Endothelial cell of umbilical vein (primary cell): ENCODE measurements at regions not wholly inside any gene's neighbourhood (a gene's known extent, or its start where the extent isn't known, plus 50 kb on each side); places are given as distances from the start of the nearest gene placed in this dataset.

ENCODE experiments used
- BruUV-seq: library from RNA; stranded (reverse); fragments of 400-500 nt; replicated peaks from 2 replicates; lab custom pipeline; 2021; lab: Mats Ljungman, UMichigan
- CTCF ChIA-PET: fragments of 300-600, 350-600 bp; sonication (Branson Sonifier 250); formaldehyde crosslinking; loops from one replicate; lab custom pipeline; 2021; ENCODE audit warnings: antibody characterized with exemption, inconsistent platforms; lab: Charles Lee
- POLR2A ChIA-PET: fragments of 300-600, 350-600 bp; sonication (Branson Sonifier 250); formaldehyde crosslinking; loops from one replicate; lab custom pipeline; 2021; ENCODE audit warnings: antibody characterized with exemption, inconsistent platforms; lab: Charles Lee
- DNase-seq: peaks from one replicate; pipeline ENCODE4 v3.0.0-alpha.2; 2011; ENCODE audit warnings: low read depth, low spot score
- FAIRE-seq: peaks from 2 replicates; lab custom pipeline; 2011; peaks lifted over from hg19 to GRCh38; lab: Jason Lieb, UNC
- H2AFZ ChIP-seq: 2 replicates; pipeline ENCODE4 v1.6.0; 2012; ENCODE audit warnings: low read depth, low read length, control low read depth, inconsistent platforms
- H3K27ac ChIP-seq: 2 replicates; pipeline ENCODE4 v1.5.1; 2011; ENCODE audit warnings: low read depth, mild to moderate bottlenecking, control low read depth, low read length, moderate library complexity; ENCODE audit not compliant: insufficient read depth
- H3K27me3 ChIP-seq, 2 experiments: 2 replicates each; pipeline versions ENCODE4 v1.6.0 to v1.6.1; 2011; ENCODE audit warnings: low read length in 2 of 2, mixed read lengths in 1 of 2; ENCODE audit not compliant: control insufficient read depth in 2 of 2, insufficient read depth in 2 of 2
- H3K36me3 ChIP-seq, 2 experiments: 2 replicates in 1 of 2; 3 replicates in 1 of 2; pipeline ENCODE4 v1.5.1; 2011; ENCODE audit warnings: low read length in 2 of 2, mild to moderate bottlenecking in 1 of 2, moderate library complexity in 1 of 2; ENCODE audit not compliant: control insufficient read depth in 2 of 2, insufficient read depth in 2 of 2; ENCODE audit errors: extremely low read depth in 1 of 2
- H3K4me1 ChIP-seq: 3 replicates; pipeline ENCODE4 v1.5.1; 2011; ENCODE audit warnings: mild to moderate bottlenecking, low read length; ENCODE audit not compliant: control insufficient read depth, insufficient read depth; ENCODE audit errors: extremely low read depth
- H3K4me2 ChIP-seq: 2 replicates; pipeline ENCODE4 v1.6.1; 2011; ENCODE audit warnings: low read length, control low read depth, mixed read lengths; ENCODE audit not compliant: insufficient read depth
- H3K4me3 ChIP-seq, 3 experiments: fragments of 200-600 bp in 1 of 3; sonication (generic), shearing (Covaris generic) in 1 of 3; replicated peaks in 1 of 3; 2 replicates each; pipeline ENCODE4 v1.5.1; 2011 to 2016; ENCODE audit warnings: control low read depth in 3 of 3, low read length in 3 of 3, mild to moderate bottlenecking in 2 of 3, inconsistent platforms in 1 of 3, low read depth in 1 of 3, moderate library complexity in 1 of 3; ENCODE audit not compliant: insufficient read depth in 1 of 3
- H3K79me2 ChIP-seq: 2 replicates; pipeline ENCODE4 v1.6.0; 2012; ENCODE audit warnings: low read length, inconsistent platforms; ENCODE audit not compliant: control insufficient read depth, insufficient read depth
- H3K9ac ChIP-seq: replicated peaks from 2 replicates; pipeline ENCODE3; 2011; ENCODE audit warnings: low read length, control low read depth; ENCODE audit not compliant: insufficient read depth; ENCODE audit errors: extremely low read depth
- H3K9me1 ChIP-seq: replicated peaks from 3 replicates; pipeline ENCODE4 v1.6.0; 2011; ENCODE audit warnings: mild to moderate bottlenecking, low read length; ENCODE audit not compliant: control insufficient read depth, insufficient read depth; ENCODE audit errors: extremely low read depth
- H3K9me3 ChIP-seq: replicated peaks from 2 replicates; pipeline ENCODE4 v1.5.1; 2012; ENCODE audit warnings: low read length, inconsistent platforms; ENCODE audit not compliant: control insufficient read depth, insufficient read depth
- H4K20me1 ChIP-seq: replicated peaks from 2 replicates; pipeline ENCODE3; 2011; ENCODE audit warnings: mild to moderate bottlenecking, low read length; ENCODE audit not compliant: control insufficient read depth, insufficient read depth; ENCODE audit errors: extremely low read depth
- CTCF ChIP-seq, 2 donors: IDR thresholded peaks; 1 replicate in 1 of 2; 2 replicates in 1 of 2; pipeline ENCODE4 v1.5.1; 2011; ENCODE audit warnings: low read length in 2 of 2, mild to moderate bottlenecking in 2 of 2, moderate library complexity in 2 of 2, control low read depth in 1 of 2, inconsistent platforms in 1 of 2, low read depth in 1 of 2; ENCODE audit not compliant: insufficient read depth in 1 of 2; ENCODE audit errors: extremely low read depth in 1 of 2
- EZH2 ChIP-seq: IDR thresholded peaks from 2 replicates; pipeline ENCODE4 v1.6.1; 2012; ENCODE audit warnings: borderline replicate concordance, low read depth, mild to moderate bottlenecking, moderate library complexity, low read length, inconsistent platforms; ENCODE audit not compliant: severe bottlenecking
- FOS ChIP-seq: IDR thresholded peaks from 2 replicates; pipeline ENCODE4 v1.6.1; 2011; ENCODE audit warnings: mild to moderate bottlenecking, low read length, moderate library complexity, borderline replicate concordance; ENCODE audit not compliant: insufficient read depth
- GATA2 ChIP-seq: IDR thresholded peaks from 2 replicates; pipeline ENCODE4 v1.7.0; 2011; ENCODE audit warnings: low read depth, mild to moderate bottlenecking, moderate library complexity, mixed read lengths, low read length; ENCODE audit not compliant: insufficient read length, insufficient read depth
- JUN ChIP-seq: IDR thresholded peaks from 2 replicates; pipeline ENCODE4 v1.6.1; 2011; ENCODE audit warnings: borderline replicate concordance, low read depth; ENCODE audit not compliant: insufficient read length, insufficient read depth
- MAX ChIP-seq: IDR thresholded peaks from 2 replicates; pipeline ENCODE4 v1.6.1; 2011; ENCODE audit not compliant: insufficient read depth, insufficient read length
- MYC ChIP-seq: IDR thresholded peaks from one replicate; pipeline ENCODE4 v1.6.1; 2011; ENCODE audit warnings: mild to moderate bottlenecking, low read depth, low read length
- POLR2A ChIP-seq: IDR thresholded peaks from 2 replicates; pipeline ENCODE4 v1.6.1; 2012; ENCODE audit warnings: low read depth, mild to moderate bottlenecking, control low read depth, low read length
- POLR2AphosphoS5 ChIP-seq: IDR thresholded peaks from 2 replicates; pipeline ENCODE4 v1.6.1; 2012; ENCODE audit warnings: low read depth, mild to moderate bottlenecking, control low read depth, low read length, moderate library complexity; ENCODE audit not compliant: insufficient read depth
- dilution Hi-C: fragments of 300-500 bp; cut with MboI; formaldehyde crosslinking; loops from one replicate; pipeline ENCODE4 v1.15.0; 2019; ENCODE audit warnings: low sequenced_read_pairs; ENCODE audit not compliant: extremely low pct_ligation_motif_present
- intact Hi-C: fragments of 100-400 bp; cut with micrococcal nuclease; formaldehyde crosslinking; loops from one replicate; pipeline ENCODE4 v1.10.0; 2022

GRCh38 chr11:50186146-50186545 lies 153.5 kb downstream of the OR4C45 start:
- no peaks in the 10 kb centered on the region for H3K9me3 ChIP-seq
- ChIA-PET CTCF (no interaction called here), POLR2A (no interaction called here)
- TF ChIP-seq JUN (no peak), GATA2 (no peak), FOS (no peak), MAX (no peak), CTCF (IDR thresholded peaks at IDR 0.05; ENCODE audit: extremely low read depth in 1 of 2, insufficient read depth in 1 of 2, low read depth in 1 of 2, low read length in 2 of 2) (no peak), EZH2 (no peak), POLR2A (no peak), POLR2AphosphoS5 (no peak), MYC (no peak)
- no peak overlapping the region for H3K27ac ChIP-seq
- no peak overlapping the region for H3K4me3 ChIP-seq
- H3K9ac ChIP-seq = no peak overlapping the region
- H3K36me3 ChIP-seq = no peaks in the 10 kb centered on the region
- H4K20me1 ChIP-seq = no peaks in the 10 kb centered on the region
- FAIRE-seq (no peak), DNase-seq (no peak)
- H3K4me1 ChIP-seq = no peaks in the 10 kb centered on the region
- no peak overlapping the region for H2AFZ ChIP-seq
- H3K79me2 ChIP-seq = no peaks in the 10 kb centered on the region
- no peaks in the 10 kb centered on the region for H3K9me1 ChIP-seq
- H3K27me3 ChIP-seq = no peaks in the 10 kb centered on the region
- dilution Hi-C loops = no loop called here
- H3K4me2 ChIP-seq = no peak overlapping the region
- BruUV-seq = no TSS peak
- intact Hi-C loops = no loop called here
